Uterus (tissue), 3 donors: ENCODE measurements at regions not wholly inside any gene's neighbourhood (a gene's known extent, or its start where the extent isn't known, plus 50 kb on each side); places are given as distances from the start of the nearest gene placed in this dataset.

Experiments used
- DNase-seq, 2 donors: peaks; one replicate each; pipeline ENCODE4 v3.0.0-alpha.2; 2019 to 2020
- H3K27ac ChIP-seq, 2 donors: fragments of 200-600 bp; sonication (generic); 1 replicate in 1 of 2; 2 replicates in 1 of 2; pipeline ENCODE4 v1.5.1; 2016 to 2018
- H3K27me3 ChIP-seq, 2 donors: fragments of 200-600 bp; sonication (generic); one replicate each; pipeline ENCODE4 v1.5.1; 2018 to 2019; ENCODE audit warnings: control low read depth in 1 of 2
- H3K36me3 ChIP-seq, 2 donors: fragments of 200-600 bp; sonication (generic); one replicate each; pipeline ENCODE4 v1.5.1; 2019; ENCODE audit warnings: control low read depth in 1 of 2
- H3K4me1 ChIP-seq, 2 donors: fragments of 200-600 bp; sonication (generic); one replicate each; pipeline ENCODE4 v1.5.1; 2018 to 2019; ENCODE audit warnings: control low read depth in 1 of 2
- H3K4me3 ChIP-seq, 2 donors: fragments of 200-600 bp; sonication (generic); 1 replicate in 1 of 2; 2 replicates in 1 of 2; pipeline ENCODE4 v1.5.1; 2018 to 2019; ENCODE audit warnings: mild to moderate bottlenecking in 1 of 2
- H3K9me3 ChIP-seq, 2 donors: fragments of 200-600 bp; sonication (generic); one replicate each; pipeline ENCODE4 v1.5.1; 2019; ENCODE audit warnings: control low read depth in 1 of 2
- POLR2A ChIP-seq, 2 donors: fragments of 450-650 bp; IDR thresholded peaks; one replicate each; pipeline ENCODE4 v1.6.1; 2016; ENCODE audit warnings: antibody characterized with exemption in 2 of 2, mild to moderate bottlenecking in 1 of 2, moderate library complexity in 1 of 2
- intact Hi-C: fragments of 100-400 bp; cut with DNase I; formaldehyde crosslinking; loops from one replicate; pipeline ENCODE4 v1.15.1; 2023; ENCODE audit warnings: low total_unique reads
- TF ChIP-seq, protein P1 (sequence below), 4 experiments: fragments of 200-600 bp in 2 of 4; fragments of 450-650 bp in 2 of 4; sonication (generic) in 2 of 4; IDR thresholded peaks; one replicate each; pipeline ENCODE4 v1.5.1; 2016 to 2019; ENCODE audit warnings: antibody characterized with exemption in 4 of 4, mild to moderate bottlenecking in 2 of 4, moderate library complexity in 1 of 4
- donor health status: DM: yes; HTN: yes; CAD: no.

DNA sequence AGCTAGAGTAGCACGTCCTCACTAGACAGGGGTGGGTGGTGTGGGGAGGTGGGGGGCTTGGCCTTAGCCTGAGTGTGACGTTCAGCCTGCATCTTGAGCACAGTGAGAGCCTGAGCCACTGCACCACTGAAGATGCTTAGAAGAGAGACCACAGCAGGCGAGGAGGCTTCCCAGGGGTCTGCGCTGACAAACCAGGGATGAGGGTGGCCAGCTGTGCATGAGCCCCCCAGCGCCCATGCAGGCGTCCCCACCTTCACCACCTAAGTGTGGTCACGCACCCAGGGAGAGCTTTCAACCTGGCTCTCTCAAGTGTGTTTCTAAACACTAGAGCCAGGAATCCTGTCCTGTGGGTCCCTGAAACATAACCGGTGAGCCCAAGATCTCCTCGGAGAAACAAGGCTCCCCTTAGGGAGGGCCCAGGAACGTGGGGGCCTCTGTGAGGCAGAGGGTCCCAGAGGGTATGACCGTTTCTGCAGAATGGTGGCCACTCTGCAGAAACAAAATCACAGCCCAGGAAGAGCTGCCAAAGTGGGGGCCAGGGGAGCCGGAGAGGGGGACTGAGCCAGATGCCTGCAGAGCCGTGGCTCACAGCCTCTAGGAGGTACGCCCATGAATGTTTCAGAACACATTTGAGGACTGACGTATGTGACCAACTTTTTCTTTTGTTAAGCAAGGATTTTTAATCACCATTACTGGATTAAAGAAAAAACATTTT is 85.2 kb upstream of the INSIG1 start:
- TF ChIP-seq, protein P1, sequence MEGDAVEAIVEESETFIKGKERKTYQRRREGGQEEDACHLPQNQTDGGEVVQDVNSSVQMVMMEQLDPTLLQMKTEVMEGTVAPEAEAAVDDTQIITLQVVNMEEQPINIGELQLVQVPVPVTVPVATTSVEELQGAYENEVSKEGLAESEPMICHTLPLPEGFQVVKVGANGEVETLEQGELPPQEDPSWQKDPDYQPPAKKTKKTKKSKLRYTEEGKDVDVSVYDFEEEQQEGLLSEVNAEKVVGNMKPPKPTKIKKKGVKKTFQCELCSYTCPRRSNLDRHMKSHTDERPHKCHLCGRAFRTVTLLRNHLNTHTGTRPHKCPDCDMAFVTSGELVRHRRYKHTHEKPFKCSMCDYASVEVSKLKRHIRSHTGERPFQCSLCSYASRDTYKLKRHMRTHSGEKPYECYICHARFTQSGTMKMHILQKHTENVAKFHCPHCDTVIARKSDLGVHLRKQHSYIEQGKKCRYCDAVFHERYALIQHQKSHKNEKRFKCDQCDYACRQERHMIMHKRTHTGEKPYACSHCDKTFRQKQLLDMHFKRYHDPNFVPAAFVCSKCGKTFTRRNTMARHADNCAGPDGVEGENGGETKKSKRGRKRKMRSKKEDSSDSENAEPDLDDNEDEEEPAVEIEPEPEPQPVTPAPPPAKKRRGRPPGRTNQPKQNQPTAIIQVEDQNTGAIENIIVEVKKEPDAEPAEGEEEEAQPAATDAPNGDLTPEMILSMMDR (IDR thresholded peaks at IDR 0.05): no peak
- no peak for TF ChIP-seq POLR2A (IDR thresholded peaks at IDR 0.05)
- Histone ChIP-seq H3K27me3 (no peaks in the 10 kb centered on the region), H3K36me3 (no peaks in the 10 kb centered on the region), H3K4me1 (no peaks in the 10 kb centered on the region), H3K9me3 (no peaks in the 10 kb centered on the region), H3K4me3 (no peak overlapping the region), H3K27ac (no peak overlapping the region)
- no peak for DNase-seq
- intact Hi-C loops: no loop called here

DNA sequence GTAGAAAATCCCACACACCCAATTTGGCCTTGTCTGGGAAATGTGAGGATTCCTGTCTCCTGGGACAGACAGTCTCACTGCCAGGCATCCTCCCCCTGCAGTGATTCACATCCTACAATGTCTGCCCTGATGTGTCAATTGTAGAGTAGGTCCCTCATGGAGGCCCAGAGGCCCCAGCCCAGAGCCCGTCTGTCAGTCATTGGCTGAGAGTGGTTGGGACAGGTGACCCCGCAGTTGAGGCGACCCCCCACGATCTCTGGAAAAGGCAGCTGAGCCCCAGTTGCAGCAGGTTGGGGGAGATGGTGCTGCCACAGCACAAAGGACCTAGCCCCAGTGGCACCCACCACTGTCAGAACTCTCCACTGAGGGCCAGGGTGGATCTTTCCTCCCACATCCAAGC is 84.3 kb upstream of the INSIG1 start:
- TF ChIP-seq, protein P1 (IDR thresholded peaks at IDR 0.05): no peak
- TF ChIP-seq POLR2A (IDR thresholded peaks at IDR 0.05): no peak
- intact Hi-C loops: no loop called here
- DNase-seq: no peak
- Histone ChIP-seq H3K27me3 (no peaks in the 10 kb centered on the region), H3K9me3 (no peaks in the 10 kb centered on the region), H3K4me3 (no peak overlapping the region), H3K4me1 (no peaks in the 10 kb centered on the region), H3K36me3 (no peaks in the 10 kb centered on the region), H3K27ac (no peak overlapping the region)

DNA sequence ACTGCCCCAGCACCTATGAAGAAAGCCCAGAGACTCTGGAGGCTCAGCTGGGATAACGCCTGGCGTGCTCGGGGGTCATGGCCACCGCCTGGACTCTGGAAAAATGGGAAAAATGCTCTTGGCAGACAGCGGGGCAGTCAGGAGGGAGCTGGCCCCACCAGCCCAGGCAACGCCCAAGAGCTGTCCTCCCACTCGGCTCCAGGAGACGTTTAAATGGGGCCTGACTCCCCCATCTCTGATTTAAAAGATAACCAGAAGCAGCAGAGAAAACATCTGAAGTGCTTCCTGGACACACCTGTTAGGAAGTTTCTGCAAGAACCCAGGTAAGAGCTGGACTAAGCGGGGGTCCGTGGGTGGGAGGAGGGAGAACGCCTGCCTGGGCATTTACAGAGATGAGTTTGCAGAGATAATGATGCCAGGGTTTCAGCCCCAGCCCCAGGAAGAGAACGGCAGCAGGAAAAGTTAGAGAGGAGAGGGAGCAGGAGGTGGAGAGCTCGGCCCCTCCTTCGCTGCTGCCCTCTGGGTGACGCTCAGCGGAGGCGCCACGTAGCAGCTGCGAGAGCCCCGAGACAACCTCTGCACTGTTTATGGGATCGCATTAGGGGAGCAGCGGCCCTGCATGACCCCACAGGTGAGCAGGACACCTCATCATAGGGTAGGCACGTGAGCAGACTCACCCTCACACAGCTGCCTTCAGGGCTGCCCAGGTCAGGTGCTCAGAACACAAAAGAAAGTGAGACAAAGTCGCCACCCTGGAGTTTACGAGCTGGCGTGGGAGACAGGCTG is 83.5 kb upstream of the INSIG1 start:
- intact Hi-C loops: no loop called here
- DNase-seq: no peak

DNA sequence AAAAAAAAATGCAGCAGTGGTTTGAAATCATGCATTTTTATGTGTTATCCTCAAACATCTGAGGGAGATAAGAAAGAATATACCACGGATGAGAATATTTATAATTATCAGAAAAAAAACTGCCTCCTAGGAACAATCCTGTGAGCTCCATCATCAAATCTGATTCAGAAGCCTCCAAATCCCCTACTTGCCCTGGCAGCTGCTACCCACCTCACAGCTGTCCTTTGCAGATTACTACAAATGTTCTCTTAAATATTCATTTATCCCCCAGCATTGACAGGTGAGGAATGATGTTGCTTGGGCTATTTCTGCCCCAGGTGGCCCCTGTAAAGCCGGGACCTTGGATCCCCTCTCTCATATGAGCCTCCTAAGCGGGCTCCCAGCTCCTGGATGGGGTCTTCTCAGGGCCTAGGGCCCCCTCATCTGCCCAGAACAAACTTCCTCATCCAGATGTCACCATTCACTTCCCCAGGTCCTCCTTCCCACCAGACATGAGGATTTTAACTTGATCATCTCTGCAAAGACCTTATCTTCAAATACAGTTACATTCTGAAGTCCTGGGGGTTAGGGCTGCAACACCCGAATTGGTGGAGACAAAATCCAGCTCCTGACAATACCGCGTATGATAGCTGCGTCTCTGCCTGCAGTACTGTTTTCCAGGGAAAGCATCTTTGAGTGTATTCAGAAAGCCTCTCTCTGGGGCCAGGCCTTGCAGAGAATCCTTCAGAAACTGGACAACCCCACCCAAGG is 81.9 kb upstream of the INSIG1 start:
- Histone ChIP-seq H3K4me3 (no peak overlapping the region), H3K4me1 (no peaks in the 10 kb centered on the region), H3K27ac (no peak overlapping the region), H3K36me3 (no peaks in the 10 kb centered on the region), H3K9me3 (no peaks in the 10 kb centered on the region), H3K27me3 (no peaks in the 10 kb centered on the region)
- DNase-seq: no peak
- no peak for TF ChIP-seq POLR2A (IDR thresholded peaks at IDR 0.05)
- TF ChIP-seq, protein P1 (IDR thresholded peaks at IDR 0.05): no peak
- intact Hi-C loops: no loop called here

More for the DNA sequence above, 83.5 kb upstream of the INSIG1 start:
- Histone ChIP-seq H3K36me3 (no peaks in the 10 kb centered on the region), H3K4me3 (peak overlapping the region in 1 of 2 donors; percentile 13), H3K4me1 (no peaks in the 10 kb centered on the region), H3K9me3 (no peaks in the 10 kb centered on the region), H3K27me3 (no peaks in the 10 kb centered on the region), H3K27ac (no peak overlapping the region)
- TF ChIP-seq, protein P1 (IDR thresholded peaks at IDR 0.05): no peak
- TF ChIP-seq POLR2A (IDR thresholded peaks at IDR 0.05): no peak
